Activated naive CD8-positive, alpha-beta T cell treated with anti-CD3 and anti-CD28 coated beads, Interleukin-2, amount 50 U/mL, for 24 hours (primary cell): ENCODE measurements at regions not wholly inside any gene's neighbourhood (a gene's known extent, or its start where the extent isn't known, plus 50 kb on each side); places are given as distances from the start of the nearest gene placed in this dataset.
A peak's percentile ranks its signal among the peaks of the same experiment; 100 is the strongest.

Source experiments
- ATAC-seq: fragments of 150-1000 bp; cut with Tn5 transposase; one replicate; pipeline ENCODE4 v1.10.0; 2021
- DNase-seq: peaks from one replicate; pipeline ENCODE4 v3.0.0; 2021
- H3K27ac Mint-ChIP-seq: one replicate; pipeline ENCODE4 v1.8.0; 2021; ENCODE audit warnings: mild to moderate bottlenecking, mixed read lengths
- H3K27me3 Mint-ChIP-seq: one replicate; pipeline ENCODE4 v1.8.0; 2021; ENCODE audit warnings: mixed read lengths
- H3K36me3 Mint-ChIP-seq: one replicate; pipeline ENCODE4 v1.8.0; 2021; ENCODE audit warnings: low read depth, mixed read lengths
- H3K4me1 Mint-ChIP-seq: one replicate; pipeline ENCODE4 v1.8.0; 2021; ENCODE audit warnings: mixed read lengths
- H3K4me3 Mint-ChIP-seq: one replicate; pipeline ENCODE4 v1.8.0; 2021; ENCODE audit warnings: mild to moderate bottlenecking, moderate library complexity, mixed read lengths
- H3K9me3 Mint-ChIP-seq: one replicate; pipeline ENCODE4 v1.8.0; 2021; ENCODE audit warnings: mixed read lengths

GRCh38 chr2:236896688-236897087 is 189.0 kb upstream of the COPS8 start:
- H3K9me3 Mint-ChIP-seq: no peaks in the 10 kb centered on the region
- H3K36me3 Mint-ChIP-seq: no peaks in the 10 kb centered on the region
- H3K4me1 Mint-ChIP-seq: no peaks in the 10 kb centered on the region
- no peak for DNase-seq
- no peak overlapping the region for H3K27ac Mint-ChIP-seq
- H3K4me3 Mint-ChIP-seq: no peak overlapping the region
- no peak for ATAC-seq
- peaks cover 7% of the 10 kb centered on the region for H3K27me3 Mint-ChIP-seq

- DNase-seq: no peak
- ATAC-seq: no peak
- Mint-ChIP-seq H3K27me3 (peaks cover 6% of the 10 kb centered on the region), H3K27ac (no peak overlapping the region), H3K4me1 (no peaks in the 10 kb centered on the region), H3K4me3 (no peak overlapping the region), H3K9me3 (no peaks in the 10 kb centered on the region), H3K36me3 (no peaks in the 10 kb centered on the region)
Observed at GRCh38 chr2:236899146-236899545, 186.5 kb upstream of the COPS8 start.

GRCh38 chr2:236899950-236900640 is 185.6 kb upstream of the COPS8 start:
- no peak overlapping the region for H3K27ac Mint-ChIP-seq
- no peaks in the 10 kb centered on the region for H3K36me3 Mint-ChIP-seq
- no peak for DNase-seq
- no peaks in the 10 kb centered on the region for H3K4me1 Mint-ChIP-seq
- peaks cover 6% of the 10 kb centered on the region for H3K27me3 Mint-ChIP-seq
- no peak overlapping the region for H3K4me3 Mint-ChIP-seq
- no peaks in the 10 kb centered on the region for H3K9me3 Mint-ChIP-seq
- no peak for ATAC-seq

- no peaks in the 10 kb centered on the region for H3K36me3 Mint-ChIP-seq
- no peaks in the 10 kb centered on the region for H3K4me1 Mint-ChIP-seq
- peaks cover 6% of the 10 kb centered on the region for H3K27me3 Mint-ChIP-seq
- H3K9me3 Mint-ChIP-seq: no peaks in the 10 kb centered on the region
- no peak overlapping the region for H3K4me3 Mint-ChIP-seq
- no peak overlapping the region for H3K27ac Mint-ChIP-seq
- ATAC-seq (no peak), DNase-seq (no peak)
Observed at GRCh38 chr2:236901956-236902355, 183.7 kb upstream of the COPS8 start.

- Mint-ChIP-seq H3K9me3 (no peaks in the 10 kb centered on the region), H3K4me3 (no peak overlapping the region), H3K4me1 (no peaks in the 10 kb centered on the region), H3K27me3 (peaks cover 6% of the 10 kb centered on the region), H3K36me3 (no peaks in the 10 kb centered on the region), H3K27ac (no peak overlapping the region)
- no peak for DNase-seq
- no peak for ATAC-seq
Observed at GRCh38 chr2:236903978-236904377, 181.7 kb upstream of the COPS8 start.

- H3K27me3 Mint-ChIP-seq: peaks cover 6% of the 10 kb centered on the region
- H3K9me3 Mint-ChIP-seq: no peaks in the 10 kb centered on the region
- DNase-seq (no peak), ATAC-seq (no peak)
- no peaks in the 10 kb centered on the region for H3K4me1 Mint-ChIP-seq
- no peak overlapping the region for H3K4me3 Mint-ChIP-seq
- no peak overlapping the region for H3K27ac Mint-ChIP-seq
- H3K36me3 Mint-ChIP-seq: no peaks in the 10 kb centered on the region
Observed at GRCh38 chr2:236904389-236905263, 181.1 kb upstream of the COPS8 start.

- H3K36me3 Mint-ChIP-seq: no peaks in the 10 kb centered on the region
- ATAC-seq (no peak), DNase-seq (no peak)
- H3K4me3 Mint-ChIP-seq: no peak overlapping the region
- no peaks in the 10 kb centered on the region for H3K9me3 Mint-ChIP-seq
- no peaks in the 10 kb centered on the region for H3K4me1 Mint-ChIP-seq
- peaks cover 5% of the 10 kb centered on the region for H3K27me3 Mint-ChIP-seq
- H3K27ac Mint-ChIP-seq: no peak overlapping the region
Observed at GRCh38 chr2:236905976-236906375, 179.7 kb upstream of the COPS8 start.

- Mint-ChIP-seq H3K9me3 (no peaks in the 10 kb centered on the region), H3K27me3 (peaks cover 4% of the 10 kb centered on the region), H3K4me1 (no peaks in the 10 kb centered on the region), H3K4me3 (no peak overlapping the region), H3K36me3 (no peaks in the 10 kb centered on the region), H3K27ac (no peak overlapping the region)
- peak; percentile 28 for ATAC-seq
- DNase-seq: no peak
Observed at GRCh38 chr2:236908439-236909192, 177.1 kb upstream of the COPS8 start.

GRCh38 chr2:236909193-236909504 is 176.5 kb upstream of the COPS8 start:
- ATAC-seq: no peak
- Mint-ChIP-seq H3K36me3 (no peaks in the 10 kb centered on the region), H3K27ac (no peak overlapping the region), H3K4me1 (no peaks in the 10 kb centered on the region), H3K9me3 (no peaks in the 10 kb centered on the region), H3K27me3 (peaks cover 4% of the 10 kb centered on the region), H3K4me3 (no peak overlapping the region)
- no peak for DNase-seq

- no peaks in the 10 kb centered on the region for H3K36me3 Mint-ChIP-seq
- no peaks in the 10 kb centered on the region for H3K4me1 Mint-ChIP-seq
- DNase-seq (no peak), ATAC-seq (no peak)
- H3K27me3 Mint-ChIP-seq: peaks cover 4% of the 10 kb centered on the region
- no peak overlapping the region for H3K27ac Mint-ChIP-seq
- no peak overlapping the region for H3K4me3 Mint-ChIP-seq
- H3K9me3 Mint-ChIP-seq: no peaks in the 10 kb centered on the region
Observed at GRCh38 chr2:236909802-236910201, 175.9 kb upstream of the COPS8 start.

- peaks cover 4% of the 10 kb centered on the region for H3K27me3 Mint-ChIP-seq
- H3K9me3 Mint-ChIP-seq: no peaks in the 10 kb centered on the region
- no peak overlapping the region for H3K4me3 Mint-ChIP-seq
- no peaks in the 10 kb centered on the region for H3K4me1 Mint-ChIP-seq
- ATAC-seq: no peak
- no peaks in the 10 kb centered on the region for H3K36me3 Mint-ChIP-seq
- no peak overlapping the region for H3K27ac Mint-ChIP-seq
- DNase-seq: no peak
Observed at GRCh38 chr2:236910781-236911495, 174.8 kb upstream of the COPS8 start.

GRCh38 chr2:236912326-236913120 is 173.2 kb upstream of the COPS8 start:
- peaks cover 4% of the 10 kb centered on the region for H3K27me3 Mint-ChIP-seq
- ATAC-seq: no peak
- no peak overlapping the region for H3K4me3 Mint-ChIP-seq
- no peaks in the 10 kb centered on the region for H3K9me3 Mint-ChIP-seq
- no peak overlapping the region for H3K27ac Mint-ChIP-seq
- no peaks in the 10 kb centered on the region for H3K4me1 Mint-ChIP-seq
- DNase-seq: no peak
- H3K36me3 Mint-ChIP-seq: no peaks in the 10 kb centered on the region

GRCh38 chr2:236915186-236915585 is 170.5 kb upstream of the COPS8 start:
- no peaks in the 10 kb centered on the region for H3K9me3 Mint-ChIP-seq
- DNase-seq: no peak

GRCh38 chr2:236915726-236916125 is 170.0 kb upstream of the COPS8 start:
- ATAC-seq (no peak), DNase-seq (no peak)
- Mint-ChIP-seq H3K4me3 (no peak overlapping the region), H3K4me1 (no peaks in the 10 kb centered on the region), H3K36me3 (no peaks in the 10 kb centered on the region), H3K9me3 (no peaks in the 10 kb centered on the region), H3K27ac (no peak overlapping the region), H3K27me3 (peaks cover 6% of the 10 kb centered on the region)

More at GRCh38 chr2:236915186-236915585, 170.5 kb upstream of the COPS8 start:
- H3K27me3 Mint-ChIP-seq: peaks cover 6% of the 10 kb centered on the region
- no peak for ATAC-seq
- no peak overlapping the region for H3K4me3 Mint-ChIP-seq
- no peaks in the 10 kb centered on the region for H3K36me3 Mint-ChIP-seq
- no peak overlapping the region for H3K27ac Mint-ChIP-seq
- no peaks in the 10 kb centered on the region for H3K4me1 Mint-ChIP-seq
